HCT116 (cell line): ENCODE measurements at regions not wholly inside any gene's neighbourhood (a gene's known extent, or its start where the extent isn't known, plus 50 kb on each side); places are given as distances from the start of the nearest gene placed in this dataset.

Source experiments
- ATAC-seq: fragments of 200-7000 bp; cut with Tn5 transposase; 2 replicates; pipeline ENCODE4 v1.9.1; 2020; ENCODE audit warnings: mild to moderate bottlenecking, moderate library complexity
- BruUV-seq: library from RNA; stranded (reverse); fragments of 400-500 nt; replicated peaks from 2 replicates; lab custom pipeline; 2021; lab: Mats Ljungman, UMichigan
- CTCF ChIA-PET: fragments of 300-600 bp; sonication (Branson Sonifier 250); formaldehyde crosslinking; loops from one replicate; lab custom pipeline; 2021; ENCODE audit warnings: antibody characterized with exemption; lab: Charles Lee
- POLR2A ChIA-PET: fragments of 300-600, 350-600 bp; sonication (Branson Sonifier 250); formaldehyde crosslinking; loops from one replicate; lab custom pipeline; 2021; ENCODE audit warnings: antibody characterized with exemption; lab: Charles Lee
- RAD21 ChIA-PET, 2 experiments: fragments of 300-600 bp; sonication (Branson Sonifier 250); formaldehyde crosslinking; loops; one replicate each; lab custom pipeline; 2023; ENCODE audit warnings: low total read pairs in 2 of 2; ENCODE audit not compliant: uncharacterized antibody in 2 of 2, unreplicated experiment in 2 of 2, low non-redundant PET in 1 of 2; lab: Charles Lee
- DNase-seq: peaks from one replicate; pipeline ENCODE4 v3.0.0-alpha.2; 2010; ENCODE audit warnings: low read depth, low spot score
- H2AFZ ChIP-seq: fragments of 200-600 bp; shearing (Covaris generic), sonication (generic); 2 replicates; pipeline ENCODE4 v1.6.1; 2017; ENCODE audit warnings: low read depth, mixed run types, mixed read lengths, antibody characterized with exemption, low read length; ENCODE audit not compliant: poor library complexity, severe bottlenecking
- H3K27ac ChIP-seq: 2 replicates; pipeline ENCODE4 v1.5.1; 2012; ENCODE audit warnings: low read depth, low read length
- H3K27me3 ChIP-seq: fragments of 200-600 bp; sonication (generic); 2 replicates; pipeline ENCODE4 v1.6.1; 2016; ENCODE audit warnings: mixed run types, low read length, mixed read lengths; ENCODE audit not compliant: insufficient read depth
- H3K36me3 ChIP-seq, 2 experiments: fragments of 200-500 bp in 1 of 2; fragments of 200-600 bp in 1 of 2; sonication (Bioruptor generic) in 1 of 2; sonication (generic) in 1 of 2; 2 replicates each; pipeline versions ENCODE4 v1.5.1 to v1.6.1; 2014 to 2016; ENCODE audit warnings: low read length in 2 of 2, inconsistent platforms in 1 of 2, mixed read lengths in 1 of 2, mixed run types in 1 of 2; ENCODE audit not compliant: insufficient read depth in 2 of 2, control insufficient read depth in 1 of 2
- H3K4me1 ChIP-seq, 2 experiments: fragments of 200-600 bp in 1 of 2; sonication (generic) in 1 of 2; 2 replicates each; pipeline versions ENCODE4 v1.5.1 to v1.6.1; 2012 to 2017; ENCODE audit warnings: low read length in 2 of 2, inconsistent platforms in 1 of 2, mild to moderate bottlenecking in 1 of 2, mixed read lengths in 1 of 2, mixed run types in 1 of 2, moderate library complexity in 1 of 2; ENCODE audit not compliant: insufficient read depth in 2 of 2, control insufficient read depth in 1 of 2
- H3K4me2 ChIP-seq: fragments of 200-600 bp; sonication (generic); 2 replicates; pipeline ENCODE4 v1.6.1; 2017; ENCODE audit warnings: mixed run types, low read length, mixed read lengths
- H3K4me3 ChIP-seq, 2 experiments: fragments of 200-600 bp in 1 of 2; sonication (generic) in 1 of 2; replicated peaks in 1 of 2; 2 replicates each; pipeline ENCODE4 v1.5.1; 2011 to 2016; ENCODE audit warnings: low read length in 2 of 2, control low read depth in 1 of 2, low read depth in 1 of 2, mild to moderate bottlenecking in 1 of 2, mixed read lengths in 1 of 2, mixed run types in 1 of 2
- H3K79me2 ChIP-seq: fragments of 200-600 bp; sonication (generic); 2 replicates; pipeline ENCODE4 v1.6.1; 2017; ENCODE audit warnings: mild to moderate bottlenecking, mixed run types, low read length, moderate library complexity, mixed read lengths; ENCODE audit not compliant: insufficient read depth
- H3K9ac ChIP-seq: fragments of 200-600 bp; sonication (generic); 2 replicates; pipeline ENCODE4 v1.6.1; 2016; ENCODE audit warnings: low read length, mixed read lengths
- H3K9me2 ChIP-seq: fragments of 200-600 bp; sonication (generic), shearing (Covaris generic); 2 replicates; pipeline ENCODE4 v1.6.1; 2017; ENCODE audit warnings: mixed run types, mild to moderate bottlenecking, moderate library complexity; ENCODE audit not compliant: insufficient read depth
- H3K9me3 ChIP-seq, 2 experiments: fragments of 200-500 bp in 1 of 2; fragments of 200-600 bp in 1 of 2; sonication (Bioruptor generic) in 1 of 2; sonication (generic) in 1 of 2; 2 replicates each; pipeline ENCODE4 v1.6.1; 2014 to 2017; ENCODE audit warnings: low read length in 2 of 2, mixed read lengths in 2 of 2, inconsistent platforms in 1 of 2, low read depth in 1 of 2, mild to moderate bottlenecking in 1 of 2, mixed run types in 1 of 2, moderate library complexity in 1 of 2; ENCODE audit not compliant: control insufficient read depth in 1 of 2, insufficient read depth in 1 of 2
- H4K20me1 ChIP-seq: fragments of 200-600 bp; sonication (generic), shearing (Covaris generic); 2 replicates; pipeline ENCODE4 v1.6.1; 2017; ENCODE audit warnings: mixed run types, mild to moderate bottlenecking, moderate library complexity; ENCODE audit not compliant: insufficient read depth
- ATF3 ChIP-seq: IDR thresholded peaks from 2 replicates; pipeline ENCODE4 v1.6.1; 2012
- EGR1 ChIP-seq: IDR thresholded peaks from 2 replicates; pipeline ENCODE4 v1.6.1; 2012; ENCODE audit warnings: low read depth
- REST ChIP-seq: IDR thresholded peaks from 2 replicates; pipeline ENCODE4 v1.6.1; 2012; ENCODE audit warnings: low read depth
- SIN3A ChIP-seq: IDR thresholded peaks from 2 replicates; pipeline ENCODE4 v1.6.1; 2012; ENCODE audit warnings: low read depth
- YY1 ChIP-seq: IDR thresholded peaks from 2 replicates; pipeline ENCODE4 v1.6.1; 2011; ENCODE audit warnings: low read length, low read depth, moderate library complexity, mild to moderate bottlenecking; ENCODE audit not compliant: insufficient replicate concordance; ENCODE audit errors: extremely low read depth
- intact Hi-C: fragments of 100-400 bp; cut with micrococcal nuclease; formaldehyde crosslinking; loops from 2 replicates; pipeline ENCODE4 v1.10.0; 2022

GRCh38 chr20:60407011-60407771, 449.0 kb downstream of the CDH26 start:
- no peaks in the 10 kb centered on the region for H3K79me2 ChIP-seq
- ChIA-PET CTCF (no interaction called here), POLR2A (no interaction called here), RAD21 (no interaction called here)
- no peak overlapping the region for H3K4me2 ChIP-seq
- no peak overlapping the region for H3K9ac ChIP-seq
- H3K36me3 ChIP-seq, result no peaks in the 10 kb centered on the region
- no TSS peak for BruUV-seq
- H3K9me3 ChIP-seq, result peaks cover 0 to 32% of the 10 kb centered on the region in 2 experiments; a peak in 2 of 4 replicates
- no peak overlapping the region for H3K4me3 ChIP-seq
- no peaks in the 10 kb centered on the region for H3K27me3 ChIP-seq
- no peak overlapping the region for H2AFZ ChIP-seq
- no peak for DNase-seq
- H4K20me1 ChIP-seq, result no peaks in the 10 kb centered on the region
- no peaks in the 10 kb centered on the region for H3K4me1 ChIP-seq
- TF ChIP-seq YY1 (no peak), EGR1 (no peak), REST (no peak), SIN3A (no peak), ATF3 (no peak)
- no peak overlapping the region for H3K27ac ChIP-seq
- no peak for ATAC-seq
- intact Hi-C loops, result no loop called here
- H3K9me2 ChIP-seq, result no peaks in the 10 kb centered on the region
